Activated T-helper 1 cell treated with Interleukin-2 at 50 U/mL for 16 hours (primary cell): ENCODE measurements at regions not wholly inside any gene's neighbourhood (a gene's known extent, or its start where the extent isn't known, plus 50 kb on each side); places are given as distances from the start of the nearest gene placed in this dataset.
"Not testable (repeated sequence)": the region's sequence is repeated elsewhere in the genome, so short reads cannot be mapped to it uniquely, and the experiment has no call there.

Experiments
- DNase-seq: peaks from one replicate; pipeline ENCODE4 v3.0.0-alpha.2; 2020; ENCODE audit warnings: low read depth

GRCh38 chr6:140264431-140264830, 890.0 kb upstream of the CITED2 start:
- DNase-seq: no peak

GRCh38 chr6:140258302-140258701, 883.9 kb upstream of the CITED2 start:
- DNase-seq: not testable (repeated sequence)

- DNase-seq: no peak
Observed at GRCh38 chr6:140256248-140256647, 881.8 kb upstream of the CITED2 start.

- no peak for DNase-seq
Observed at GRCh38 chr6:140253096-140253495, 878.6 kb upstream of the CITED2 start.

GRCh38 chr6:140252099-140252498, 877.7 kb upstream of the CITED2 start:
- no peak for DNase-seq

GRCh38 chr6:140245296-140246040, 871.0 kb upstream of the CITED2 start:
- no peak for DNase-seq

GRCh38 chr6:140237251-140237650, 862.8 kb upstream of the CITED2 start:
- DNase-seq: no peak

- DNase-seq: no peak
Observed at GRCh38 chr6:140236732-140237131, 862.3 kb upstream of the CITED2 start.

- no peak for DNase-seq
Observed at GRCh38 chr6:140230282-140230681, 855.8 kb upstream of the CITED2 start.

GRCh38 chr6:140228491-140228890, 854.0 kb upstream of the CITED2 start:
- no peak for DNase-seq

GRCh38 chr6:140226637-140227036, 852.2 kb upstream of the CITED2 start:
- DNase-seq: no peak

GRCh38 chr6:140225701-140226436, 851.4 kb upstream of the CITED2 start:
- no peak for DNase-seq

GRCh38 chr6:140217283-140217682, 842.8 kb upstream of the CITED2 start:
- DNase-seq: no peak

- DNase-seq: no peak
Observed at GRCh38 chr6:140209775-140210174, 835.3 kb upstream of the CITED2 start.

GRCh38 chr6:140208286-140208685, 833.8 kb upstream of the CITED2 start:
- no peak for DNase-seq

GRCh38 chr6:140205795-140206593, 831.5 kb upstream of the CITED2 start:
- DNase-seq: no peak

- no peak for DNase-seq
Observed at GRCh38 chr6:140204154-140204553, 829.7 kb upstream of the CITED2 start.

GRCh38 chr6:140203661-140204147, 829.3 kb upstream of the CITED2 start:
- DNase-seq: no peak

GRCh38 chr6:140202964-140203515, 828.6 kb upstream of the CITED2 start:
- DNase-seq: no peak

GRCh38 chr6:140201787-140202458, 827.5 kb upstream of the CITED2 start:
- DNase-seq: no peak

- no peak for DNase-seq
Observed at GRCh38 chr6:140193269-140193668, 818.8 kb upstream of the CITED2 start.

GRCh38 chr6:140192018-140192417, 817.6 kb upstream of the CITED2 start:
- no peak for DNase-seq
